G401.6 (cell line): ENCODE measurements at regions not wholly inside any gene's neighbourhood (a gene's known extent, or its start where the extent isn't known, plus 50 kb on each side); places are given as distances from the start of the nearest gene placed in this dataset.
"Not testable (repeated sequence)": the region's sequence is repeated elsewhere in the genome, so short reads cannot be mapped to it uniquely, and the experiment has no call there.

Experiments used
- FAIRE-seq: peaks from 2 replicates; lab custom pipeline; 2012; peaks lifted over from hg19 to GRCh38; lab: Jason Lieb, UNC

DNA sequence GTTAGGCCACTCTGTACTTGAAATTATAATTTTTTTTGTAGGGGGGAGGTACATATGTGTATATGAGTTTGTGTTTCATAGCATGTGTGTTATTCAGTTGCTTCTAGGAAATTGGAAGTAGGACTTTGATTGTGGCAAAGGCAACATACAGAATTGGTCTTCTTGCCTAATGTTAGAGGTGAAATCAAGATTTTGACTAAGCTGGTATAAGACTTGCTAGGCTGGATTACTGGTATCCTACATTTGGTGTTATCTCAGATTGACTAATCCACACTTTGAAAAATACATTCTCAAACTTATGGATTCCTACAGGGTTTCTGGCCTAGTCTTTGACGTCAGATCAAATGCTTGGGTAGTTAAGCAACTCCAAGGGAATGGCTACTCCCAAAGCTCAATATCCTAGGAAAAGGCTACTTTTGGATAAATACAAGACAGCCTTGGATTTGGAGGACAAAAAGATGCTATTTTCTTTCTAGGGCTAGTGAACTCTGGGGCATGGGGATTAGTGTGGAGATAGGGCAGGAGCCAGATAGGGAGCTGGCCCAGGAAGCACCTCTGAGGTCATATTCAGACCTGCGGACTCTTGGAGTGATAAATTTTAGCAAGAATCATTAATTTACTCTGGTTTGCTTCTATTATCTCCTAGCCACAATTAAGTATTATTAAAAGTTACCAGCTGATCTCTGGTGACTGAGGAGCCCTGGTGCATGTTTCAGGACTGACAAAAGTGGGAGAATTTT, 144.0 kb upstream of the RPS23 start:
- no peak for FAIRE-seq

- FAIRE-seq: no peak
Observed at GRCh38 chr5:82421119-82421518, 143.0 kb upstream of the RPS23 start.

- not testable (repeated sequence) for FAIRE-seq
Observed at GRCh38 chr5:82420524-82420923, 142.4 kb upstream of the RPS23 start.

GRCh38 chr5:82419559-82420332, 141.6 kb upstream of the RPS23 start:
- no peak for FAIRE-seq

DNA sequence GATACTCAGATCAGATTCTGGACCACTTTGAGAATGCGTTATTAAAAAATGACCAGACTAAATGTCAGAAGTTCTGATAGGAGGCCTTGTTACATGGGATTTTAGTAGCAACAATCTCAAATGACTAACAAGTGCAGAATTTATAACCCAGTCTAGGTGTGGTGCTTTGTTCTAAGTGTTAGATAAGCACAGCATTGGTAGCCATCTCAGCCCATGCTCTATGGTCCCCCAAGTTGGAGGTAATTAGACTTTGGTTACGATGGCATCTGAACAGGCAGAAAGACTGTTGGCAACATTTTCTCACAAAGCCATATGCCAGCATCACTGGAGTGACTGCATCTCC, 140.4 kb upstream of the RPS23 start:
- no peak for FAIRE-seq

GRCh38 chr5:82417776-82418607, 139.8 kb upstream of the RPS23 start:
- no peak for FAIRE-seq

DNA sequence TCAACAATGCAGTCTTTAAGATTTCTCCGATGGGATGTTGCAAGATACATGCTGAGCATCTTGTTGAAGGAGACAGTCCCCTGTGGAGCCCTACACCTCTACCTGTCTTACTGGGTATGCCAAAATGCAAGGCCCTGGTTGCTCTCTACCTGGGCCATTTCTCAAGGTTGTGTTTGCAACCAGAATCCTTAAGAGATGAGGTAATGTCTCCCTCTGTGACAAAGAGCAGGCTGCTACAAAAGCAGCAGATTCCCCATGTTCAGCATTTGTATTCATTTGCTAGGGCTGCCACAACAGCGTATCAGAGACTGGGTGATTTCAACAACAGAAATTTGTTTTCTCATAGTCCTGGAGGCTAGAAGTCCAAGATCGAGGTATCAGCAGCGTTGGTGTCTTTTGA, 138.4 kb upstream of the RPS23 start:
- FAIRE-seq: no peak

DNA sequence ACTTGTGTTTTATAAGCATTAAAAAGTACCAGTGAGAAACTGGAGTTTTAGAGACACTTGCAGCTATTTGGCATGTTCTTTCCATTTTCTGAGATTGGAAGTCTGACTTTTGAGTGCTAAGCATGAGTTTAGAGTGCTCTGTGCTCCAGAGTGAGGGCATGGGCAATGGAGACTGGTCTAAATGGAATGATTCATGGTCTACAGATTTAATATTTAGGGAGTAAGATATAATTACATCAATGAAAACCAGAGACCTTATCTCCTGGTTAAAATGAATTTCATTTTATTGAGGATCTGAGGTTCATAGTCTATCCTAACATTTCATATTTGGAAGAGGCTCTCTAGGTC, 135.9 kb upstream of the RPS23 start:
- FAIRE-seq: no peak

- no peak for FAIRE-seq
Observed at GRCh38 chr5:82413302-82414040, 135.3 kb upstream of the RPS23 start.

DNA sequence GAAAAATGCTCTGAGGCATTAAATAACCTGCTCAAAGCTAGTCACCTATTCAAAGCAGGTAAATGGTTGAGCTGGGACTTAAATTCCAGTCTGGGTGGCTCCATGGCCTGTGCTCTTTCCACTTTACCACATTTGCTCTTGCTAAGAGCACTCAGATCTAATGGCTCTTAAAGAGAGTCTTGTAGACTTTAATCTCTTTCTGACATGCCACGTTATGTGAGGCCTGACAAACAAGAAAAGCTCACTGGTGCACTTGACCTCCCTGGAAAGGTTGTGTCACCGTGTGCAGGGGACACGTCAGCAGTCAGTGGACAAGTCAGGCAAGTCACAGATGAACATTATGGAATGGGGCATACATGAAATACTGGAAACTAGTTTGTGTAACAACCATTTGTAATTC, 129.9 kb upstream of the RPS23 start:
- no peak for FAIRE-seq

DNA sequence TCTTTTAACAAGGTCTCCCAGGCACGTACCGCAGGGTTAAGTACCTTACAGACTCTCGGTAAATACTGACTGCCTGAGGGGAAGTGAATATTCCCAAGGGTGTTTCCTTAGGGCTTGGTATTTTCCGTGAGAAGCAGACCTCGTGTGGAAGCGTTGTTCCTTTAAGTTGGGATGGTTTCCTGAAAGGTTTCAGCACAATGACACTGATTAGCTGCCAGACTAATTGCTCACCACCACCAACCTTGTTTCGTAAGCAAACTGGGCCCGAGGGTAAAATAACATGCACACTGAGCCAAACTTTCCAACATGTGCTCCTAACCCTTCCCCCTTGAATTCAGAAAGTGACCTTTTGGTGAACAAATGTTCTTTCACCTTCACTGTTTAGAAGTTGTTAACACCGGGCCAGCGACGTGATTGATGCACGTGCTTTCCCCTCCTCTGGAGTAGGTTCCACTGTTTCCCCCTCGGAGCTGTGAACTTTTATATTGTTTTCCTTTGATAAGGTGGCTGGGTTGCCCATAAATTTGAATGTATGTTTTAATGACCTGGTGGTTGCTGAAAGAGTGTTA, 128.1 kb upstream of the RPS23 start:
- no peak for FAIRE-seq

DNA sequence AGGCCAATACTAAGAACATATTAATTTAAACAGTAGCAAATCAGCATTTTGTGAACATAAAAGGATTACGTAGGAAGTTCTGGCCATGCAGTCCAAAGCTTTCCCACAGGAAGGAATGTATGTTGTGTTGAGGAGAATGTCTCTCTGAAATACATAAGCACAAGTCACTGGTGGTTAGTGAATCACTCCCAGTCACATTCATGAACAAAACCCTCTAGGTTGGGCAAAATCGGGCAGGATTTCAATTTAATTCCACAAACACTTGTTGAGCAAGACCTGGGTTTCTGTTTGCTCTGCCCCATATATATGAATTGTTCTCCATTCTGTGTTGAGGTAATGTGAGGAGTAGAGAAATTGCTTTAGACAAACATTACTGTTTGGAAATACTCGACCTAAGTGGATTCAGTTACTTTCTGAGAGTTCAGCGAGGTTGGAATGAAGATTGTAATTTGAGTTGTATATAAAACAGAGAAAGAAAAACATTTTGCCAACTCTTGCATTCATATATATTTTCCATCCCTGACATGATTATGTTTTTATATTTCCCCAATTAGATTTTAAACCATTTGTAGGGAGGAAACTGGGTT, 127.6 kb upstream of the RPS23 start:
- no peak for FAIRE-seq

DNA sequence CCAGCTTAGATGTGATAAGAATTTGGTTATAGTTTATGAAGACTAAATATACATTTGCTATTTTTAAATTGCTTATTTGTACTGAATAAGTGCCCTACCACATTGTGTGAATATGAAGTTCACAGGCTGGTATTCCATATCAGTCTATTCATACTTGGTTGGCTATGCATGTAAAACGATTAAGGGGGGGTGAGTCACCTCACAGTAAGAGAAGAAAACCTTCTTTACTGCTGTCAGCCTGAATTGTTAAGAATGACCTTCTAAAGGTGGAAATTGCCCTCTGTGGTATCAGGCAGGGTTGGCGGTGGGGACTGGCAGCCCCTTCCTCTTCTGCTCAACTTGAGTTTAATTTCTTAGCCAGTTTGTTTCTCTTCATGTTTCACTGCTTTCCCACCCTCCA, 127.0 kb upstream of the RPS23 start:
- no peak for FAIRE-seq

DNA sequence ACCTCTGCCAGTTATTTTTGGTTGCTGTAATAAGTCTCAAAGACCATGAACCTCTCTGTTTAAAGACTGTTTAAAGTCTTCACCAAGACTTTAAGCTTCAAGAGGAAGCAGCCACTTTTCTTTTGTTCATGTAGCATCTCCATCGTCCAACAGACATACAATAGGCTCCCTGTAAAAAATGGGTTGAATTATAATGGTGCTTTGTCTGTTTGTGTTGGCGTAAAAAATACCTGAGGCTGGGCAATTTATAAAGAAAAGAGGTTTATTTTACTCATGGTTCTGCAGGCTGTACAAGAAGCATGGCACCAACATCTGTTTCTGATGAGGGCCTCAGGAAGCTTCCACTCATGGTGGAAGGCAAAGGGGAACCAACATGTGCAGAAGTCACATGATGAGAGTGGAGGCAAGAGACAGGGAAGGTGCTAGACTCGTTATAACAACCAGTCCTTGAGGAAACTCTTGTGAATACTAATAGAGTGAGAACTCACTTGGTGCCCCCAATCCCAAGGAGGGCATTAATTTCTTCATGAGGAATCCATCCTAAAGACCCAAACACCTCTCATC, 126.3 kb upstream of the RPS23 start:
- no peak for FAIRE-seq

GRCh38 chr5:82403724-82404123, 125.6 kb upstream of the RPS23 start:
- FAIRE-seq: no peak

DNA sequence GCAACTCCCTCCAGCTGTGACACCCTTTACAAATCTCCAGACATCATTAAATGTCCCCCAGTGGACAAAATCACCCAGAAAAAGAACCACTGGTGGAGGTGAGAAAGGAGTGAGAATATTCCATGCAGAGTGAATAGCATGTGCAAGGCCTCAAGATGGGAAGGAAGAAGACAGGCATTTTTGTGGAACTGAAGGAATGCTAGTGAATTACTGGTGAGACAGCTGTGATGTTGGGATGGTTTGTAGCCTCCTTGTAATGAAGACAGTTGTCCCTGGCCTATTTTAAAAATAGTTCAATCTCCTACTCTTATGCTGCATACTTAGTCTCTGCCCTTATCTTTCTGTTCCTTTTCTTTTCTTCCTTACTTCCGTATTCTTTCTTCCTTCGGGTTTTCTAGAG, 124.9 kb upstream of the RPS23 start:
- no peak for FAIRE-seq

DNA sequence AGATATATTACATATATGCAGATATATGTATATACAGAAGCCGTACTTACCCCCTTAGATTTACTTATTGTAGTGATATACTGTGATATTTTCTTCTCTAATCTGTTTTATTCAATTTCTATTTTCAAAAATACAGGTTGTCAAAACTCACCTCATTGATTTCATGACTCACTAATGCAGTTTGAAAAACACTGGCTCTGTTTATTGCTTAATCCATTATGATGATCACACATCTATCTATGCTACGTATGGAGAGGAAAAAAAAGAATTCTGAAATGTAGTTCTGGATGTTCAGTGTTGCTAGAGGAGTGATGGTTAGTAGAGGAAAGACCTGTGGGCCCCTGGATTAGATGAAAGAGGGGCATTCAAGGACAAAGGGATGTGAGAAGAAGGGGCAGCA, 121.0 kb upstream of the RPS23 start:
- FAIRE-seq: no peak

- no peak for FAIRE-seq
Observed at GRCh38 chr5:82397741-82398320, 119.7 kb upstream of the RPS23 start.

DNA sequence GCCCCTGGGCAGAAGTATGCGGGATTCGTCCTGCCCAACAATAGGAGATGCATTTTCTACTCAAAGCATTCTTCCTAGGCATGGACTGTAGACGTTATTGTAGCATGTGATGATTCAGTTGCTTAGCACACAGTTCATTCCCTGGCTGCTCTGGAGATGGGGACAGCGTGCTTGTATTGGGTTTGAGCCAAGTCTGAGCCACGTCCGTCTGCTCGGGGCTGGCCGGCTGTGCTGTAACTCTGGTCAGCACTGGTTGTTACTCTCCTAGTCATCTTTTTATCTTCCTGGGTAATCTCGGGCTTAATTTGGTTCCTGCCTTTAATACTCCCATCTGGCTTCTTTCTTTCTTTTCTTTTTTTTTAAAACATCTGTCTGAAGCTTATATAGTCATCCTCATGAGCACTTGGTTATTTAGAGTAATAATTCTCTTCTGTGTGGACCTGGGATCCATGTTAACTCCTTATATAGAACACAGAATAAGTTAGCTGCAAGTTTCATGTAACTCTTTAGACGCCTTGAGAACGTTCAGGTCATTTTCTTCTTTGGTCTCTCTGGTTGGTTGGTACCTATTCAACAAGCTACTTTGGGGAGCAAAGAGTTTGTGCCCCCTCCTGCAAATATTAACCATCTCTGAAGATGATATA, 118.8 kb upstream of the RPS23 start:
- no peak for FAIRE-seq

DNA sequence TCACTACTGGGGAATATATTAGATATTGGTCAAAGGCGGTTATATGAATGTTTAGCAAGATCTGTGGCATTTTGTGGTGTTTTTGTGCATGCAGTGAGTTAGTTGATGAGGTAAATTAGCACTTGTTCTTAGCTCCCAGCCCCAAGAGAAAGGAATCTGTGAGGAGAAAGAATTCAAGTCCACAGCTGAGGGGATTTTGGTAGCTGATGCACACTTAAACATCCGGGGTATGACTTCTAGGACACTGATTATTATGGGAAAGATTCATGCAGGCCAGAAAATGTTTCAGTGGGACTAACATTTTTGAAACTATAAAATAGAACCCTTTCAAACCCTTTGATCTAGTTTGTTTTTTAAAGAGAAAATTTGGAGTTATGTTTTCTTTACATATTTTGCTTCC, 118.2 kb upstream of the RPS23 start:
- no peak for FAIRE-seq

GRCh38 chr5:82393951-82394350, 115.8 kb upstream of the RPS23 start:
- FAIRE-seq: no peak
